Hepatocyte (in vitro differentiated cells): ENCODE measurements at regions not wholly inside any gene's neighbourhood (a gene's known extent, or its start where the extent isn't known, plus 50 kb on each side); places are given as distances from the start of the nearest gene placed in this dataset.

Experiments
- DNase-seq: peaks from one replicate; pipeline ENCODE4 v3.0.0-alpha.2; 2016; ENCODE audit warnings: low spot score
- H2AFZ ChIP-seq: fragments of 200-600 bp; sonication (generic); 2 replicates; pipeline ENCODE4 v1.6.0; 2016; ENCODE audit warnings: antibody characterized with exemption, mild to moderate bottlenecking
- H3K27ac ChIP-seq: fragments of 200-600 bp; sonication (generic); 2 replicates; pipeline ENCODE4 v1.5.1; 2016; ENCODE audit warnings: mild to moderate bottlenecking
- H3K27me3 ChIP-seq: fragments of 200-600 bp; sonication (generic); 2 replicates; pipeline ENCODE4 v1.6.1; 2016
- H3K36me3 ChIP-seq: fragments of 200-600 bp; sonication (generic); replicated peaks from 2 replicates; pipeline ENCODE4 v1.5.1; 2016; ENCODE audit warnings: low read depth; ENCODE audit not compliant: insufficient read depth
- H3K4me1 ChIP-seq: fragments of 200-600 bp; sonication (generic); 2 replicates; pipeline ENCODE4 v1.5.1; 2016; ENCODE audit warnings: mild to moderate bottlenecking, moderate library complexity; ENCODE audit not compliant: insufficient read depth
- H3K4me2 ChIP-seq: fragments of 200-600 bp; sonication (generic); 2 replicates; pipeline ENCODE4 v1.6.0; 2016
- H3K4me3 ChIP-seq: fragments of 200-600 bp; sonication (generic); 2 replicates; pipeline ENCODE4 v1.5.1; 2016; ENCODE audit warnings: mild to moderate bottlenecking
- H3K79me2 ChIP-seq: fragments of 200-600 bp; sonication (generic); 2 replicates; pipeline ENCODE4 v1.6.0; 2017; ENCODE audit warnings: mild to moderate bottlenecking
- H3K9me2 ChIP-seq: fragments of 200-600 bp; sonication (generic); replicated peaks from 2 replicates; pipeline ENCODE4 v1.6.0; 2017; ENCODE audit warnings: mild to moderate bottlenecking; ENCODE audit not compliant: insufficient read depth
- H3K9me3 ChIP-seq: fragments of 200-600 bp; sonication (generic); 2 replicates; pipeline ENCODE4 v1.5.1; 2016; ENCODE audit warnings: low read depth, mild to moderate bottlenecking
- H4K20me1 ChIP-seq: fragments of 200-600 bp; sonication (generic); 2 replicates; pipeline ENCODE4 v1.6.0; 2016; ENCODE audit warnings: mild to moderate bottlenecking; ENCODE audit not compliant: insufficient read depth, poor library complexity, severe bottlenecking
- EZH2 ChIP-seq: fragments of 200-600 bp; sonication (generic); IDR thresholded peaks from 2 replicates; pipeline ENCODE4 v1.6.1; 2016; ENCODE audit warnings: antibody characterized with exemption, mild to moderate bottlenecking, borderline replicate concordance
- EZH2phosphoT487 ChIP-seq: fragments of 200-600 bp; sonication (generic); IDR thresholded peaks from one replicate; pipeline ENCODE4 v1.6.1; 2018; ENCODE audit warnings: antibody characterized with exemption, mild to moderate bottlenecking, low read depth, moderate library complexity; ENCODE audit not compliant: unreplicated experiment, severe bottlenecking
- WGBS: methylation state at CpG from one replicate; pipeline ENCODE4 v1.1.6; 2016; ENCODE audit warnings: low lambda C conversion rate; ENCODE audit errors: missing lambda C conversion rate; 5-methylcytosine and 5-hydroxymethylcytosine counted together
- TF ChIP-seq, protein P1 (sequence below): fragments of 200-600 bp; sonication (generic); IDR thresholded peaks from 2 replicates; pipeline ENCODE4 v1.5.1; 2016; ENCODE audit warnings: antibody characterized with exemption, mild to moderate bottlenecking; ENCODE audit not compliant: poor library complexity

DNA sequence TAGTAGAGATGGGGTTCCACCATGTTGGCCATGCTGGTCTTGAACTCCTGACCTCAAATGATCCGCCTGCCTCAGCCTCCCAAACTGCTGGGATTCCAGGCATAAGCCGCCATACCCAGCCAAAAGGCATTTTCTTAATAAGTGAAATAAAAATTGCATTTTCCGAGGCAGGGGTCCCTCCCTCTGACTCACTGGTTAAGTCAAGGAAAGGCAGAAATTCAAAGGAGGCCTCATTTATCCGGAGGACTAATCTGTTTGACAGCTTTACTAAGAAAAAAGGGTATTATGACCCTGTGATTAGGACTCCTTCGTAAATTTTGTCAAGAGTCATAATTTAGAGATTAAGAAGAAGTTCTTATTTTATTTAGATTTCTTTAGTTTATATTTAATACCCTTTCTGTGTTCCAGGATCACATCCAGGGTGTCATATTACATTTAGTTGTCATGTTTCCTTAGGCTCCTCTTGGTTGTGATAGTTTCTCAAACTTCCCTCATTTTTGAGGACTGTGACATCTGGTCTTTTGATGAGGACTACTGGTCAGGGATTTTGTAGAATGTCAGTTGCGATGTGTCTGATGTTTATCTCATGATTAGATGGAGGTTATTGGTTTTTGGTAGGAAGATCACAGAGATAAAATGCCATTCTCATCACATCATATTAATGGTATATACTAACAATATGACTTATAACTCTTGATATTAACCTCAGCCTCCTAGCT lies 753.7 kb upstream of the AMOT start:
- Histone ChIP-seq H3K9me2 (no peaks in the 10 kb centered on the region), H4K20me1 (no peaks in the 10 kb centered on the region), H3K27ac (no peak overlapping the region), H3K36me3 (no peaks in the 10 kb centered on the region), H3K4me2 (no peak overlapping the region), H3K27me3 (no peaks in the 10 kb centered on the region), H3K4me1 (peaks cover 3% of the 10 kb centered on the region), H2AFZ (no peak overlapping the region), H3K4me3 (no peak overlapping the region), H3K79me2 (no peaks in the 10 kb centered on the region), H3K9me3 (no peaks in the 10 kb centered on the region)
- WGBS, result 69% methylated on average over 6 of the region's 6 CpGs
- DNase-seq, result no peak
- no peak for TF ChIP-seq EZH2
- TF ChIP-seq, protein P1, sequence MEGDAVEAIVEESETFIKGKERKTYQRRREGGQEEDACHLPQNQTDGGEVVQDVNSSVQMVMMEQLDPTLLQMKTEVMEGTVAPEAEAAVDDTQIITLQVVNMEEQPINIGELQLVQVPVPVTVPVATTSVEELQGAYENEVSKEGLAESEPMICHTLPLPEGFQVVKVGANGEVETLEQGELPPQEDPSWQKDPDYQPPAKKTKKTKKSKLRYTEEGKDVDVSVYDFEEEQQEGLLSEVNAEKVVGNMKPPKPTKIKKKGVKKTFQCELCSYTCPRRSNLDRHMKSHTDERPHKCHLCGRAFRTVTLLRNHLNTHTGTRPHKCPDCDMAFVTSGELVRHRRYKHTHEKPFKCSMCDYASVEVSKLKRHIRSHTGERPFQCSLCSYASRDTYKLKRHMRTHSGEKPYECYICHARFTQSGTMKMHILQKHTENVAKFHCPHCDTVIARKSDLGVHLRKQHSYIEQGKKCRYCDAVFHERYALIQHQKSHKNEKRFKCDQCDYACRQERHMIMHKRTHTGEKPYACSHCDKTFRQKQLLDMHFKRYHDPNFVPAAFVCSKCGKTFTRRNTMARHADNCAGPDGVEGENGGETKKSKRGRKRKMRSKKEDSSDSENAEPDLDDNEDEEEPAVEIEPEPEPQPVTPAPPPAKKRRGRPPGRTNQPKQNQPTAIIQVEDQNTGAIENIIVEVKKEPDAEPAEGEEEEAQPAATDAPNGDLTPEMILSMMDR, result no peak

DNA sequence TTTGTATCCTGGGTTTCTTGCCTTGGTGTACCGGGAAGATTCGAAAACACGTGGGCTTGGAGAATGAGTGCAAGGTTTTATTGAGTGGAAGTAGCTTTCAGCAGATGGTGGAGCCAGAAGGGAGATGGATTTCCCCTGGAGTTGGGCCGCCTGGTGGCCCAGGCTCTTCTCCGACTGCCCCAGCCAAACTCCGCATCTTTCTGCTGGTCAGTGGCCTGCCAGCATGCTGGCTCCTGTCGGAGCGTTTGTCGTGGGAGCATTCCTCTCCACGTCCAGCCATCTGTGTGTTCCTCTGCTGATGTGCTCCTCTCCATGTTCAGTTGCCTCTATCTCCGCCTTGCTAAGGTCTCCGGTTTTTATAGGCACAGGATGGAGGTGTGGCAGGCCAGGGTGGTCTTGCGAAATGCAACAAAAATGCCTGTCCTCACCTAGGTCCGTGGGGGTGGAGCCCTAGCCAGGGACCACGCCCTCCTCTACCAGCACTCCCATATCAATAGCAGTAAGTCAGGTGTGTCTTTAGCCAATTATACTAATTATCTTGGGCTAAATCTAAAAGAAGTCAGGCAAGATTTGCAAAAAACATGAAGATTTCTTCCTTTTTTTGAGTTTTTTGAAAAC lies 745.8 kb upstream of the AMOT start:
- no peaks in the 10 kb centered on the region for H3K27me3 ChIP-seq
- H3K27ac ChIP-seq, result no peak overlapping the region
- H3K79me2 ChIP-seq, result no peaks in the 10 kb centered on the region
- H3K9me2 ChIP-seq, result no peaks in the 10 kb centered on the region
- no peaks in the 10 kb centered on the region for H3K4me1 ChIP-seq
- WGBS, result 91% methylated on average over 14 of the region's 15 CpGs
- H3K36me3 ChIP-seq, result no peaks in the 10 kb centered on the region
- TF ChIP-seq, protein P1, result no peak
- no peak for TF ChIP-seq EZH2phosphoT487
- TF ChIP-seq EZH2, result no peak
- H4K20me1 ChIP-seq, result no peaks in the 10 kb centered on the region
- no peaks in the 10 kb centered on the region for H3K9me3 ChIP-seq
- no peak for DNase-seq
- no peak overlapping the region for H3K4me3 ChIP-seq
- no peak overlapping the region for H3K4me2 ChIP-seq
- H2AFZ ChIP-seq, result no peak overlapping the region

DNA sequence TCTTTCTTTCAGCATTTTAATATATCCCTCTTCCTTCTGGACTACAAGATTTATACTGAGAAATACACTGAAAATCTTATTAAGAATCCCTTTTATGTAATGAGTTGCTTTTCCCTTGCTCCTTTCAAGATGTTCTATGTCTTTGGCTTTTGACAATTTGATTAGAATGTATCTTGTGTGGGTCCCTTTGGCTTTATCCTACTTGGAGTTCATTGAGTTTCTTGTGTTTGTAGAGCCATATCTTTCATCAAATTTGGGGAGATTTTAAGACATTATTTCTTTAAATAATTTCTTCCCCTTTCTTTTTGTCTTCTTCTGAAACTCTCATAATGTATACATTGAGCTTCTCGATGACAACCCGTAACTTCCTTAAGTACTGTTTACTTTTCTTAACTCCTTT lies 739.9 kb upstream of the AMOT start:
- TF ChIP-seq, protein P1, result no peak
- TF ChIP-seq EZH2 (no peak), EZH2phosphoT487 (no peak)
- no peak for DNase-seq
- Histone ChIP-seq H3K27me3 (no peaks in the 10 kb centered on the region), H3K4me1 (no peaks in the 10 kb centered on the region), H3K4me2 (no peak overlapping the region), H2AFZ (no peak overlapping the region), H3K79me2 (no peaks in the 10 kb centered on the region), H4K20me1 (no peaks in the 10 kb centered on the region), H3K36me3 (no peaks in the 10 kb centered on the region), H3K9me3 (no peaks in the 10 kb centered on the region), H3K4me3 (no peak overlapping the region), H3K27ac (no peak overlapping the region), H3K9me2 (no peaks in the 10 kb centered on the region)
- WGBS, result 100% methylated on average over 2 of the region's 2 CpGs
